Tibial nerve (tissue), 4 donors: ENCODE measurements at regions not wholly inside any gene's neighbourhood (a gene's known extent, or its start where the extent isn't known, plus 50 kb on each side); places are given as distances from the start of the nearest gene placed in this dataset.

Experiments used
- DNase-seq, 2 donors: peaks; one replicate each; pipeline ENCODE4 v3.0.0-alpha.2; 2019; ENCODE audit warnings: low spot score in 2 of 2
- H3K27ac ChIP-seq, 4 donors: fragments of 200-600 bp; sonication (generic) in 3 of 4; one replicate each; pipeline ENCODE4 v1.5.1; 2017 to 2019; ENCODE audit warnings: mild to moderate bottlenecking in 1 of 4
- H3K27me3 ChIP-seq, 2 donors: fragments of 200-600 bp; sonication (generic) in 1 of 2; one replicate each; pipeline versions ENCODE4 v1.5.1 to v1.6.0; 2017 to 2019
- H3K36me3 ChIP-seq, 3 donors: fragments of 200-600 bp; sonication (generic); one replicate each; pipeline ENCODE4 v1.5.1; 2018 to 2019
- H3K4me1 ChIP-seq, 4 donors: fragments of 200-600 bp; sonication (generic) in 3 of 4; one replicate each; pipeline ENCODE4 v1.5.1; 2017 to 2019
- H3K4me3 ChIP-seq, 4 donors: fragments of 200-600 bp; sonication (generic) in 3 of 4; one replicate each; pipeline ENCODE4 v1.5.1; 2017 to 2019; ENCODE audit warnings: mild to moderate bottlenecking in 1 of 4, moderate library complexity in 1 of 4
- H3K9me3 ChIP-seq, 4 donors: fragments of 200-600 bp; sonication (generic) in 3 of 4; one replicate each; pipeline ENCODE4 v1.5.1; 2017 to 2019
- EP300 ChIP-seq, 2 donors: sonication (generic); formaldehyde crosslinking; IDR thresholded peaks; one replicate each; pipeline ENCODE4 v1.6.1; 2017; ENCODE audit warnings: antibody characterized with exemption in 2 of 2, mild to moderate bottlenecking in 1 of 2
- POLR2A ChIP-seq, 2 donors: fragments of 450-650 bp; IDR thresholded peaks; one replicate each; pipeline ENCODE4 v1.6.1; 2017; ENCODE audit warnings: antibody characterized with exemption in 2 of 2, mild to moderate bottlenecking in 2 of 2, moderate library complexity in 2 of 2
- WGBS, 2 donors: methylation state at CpG; one replicate each; pipeline ENCODE4 v1.1.5; 2018; 5-methylcytosine and 5-hydroxymethylcytosine counted together
- TF ChIP-seq, protein P1 (sequence below), 5 experiments: fragments of 200-600 bp in 3 of 5; fragments of 450-650 bp in 2 of 5; sonication (generic) in 3 of 5; IDR thresholded peaks; one replicate each; pipeline ENCODE4 v1.5.1; 2016 to 2019; ENCODE audit warnings: antibody characterized with exemption in 5 of 5, mild to moderate bottlenecking in 3 of 5, moderate library complexity in 2 of 5

- WGBS, 2 donors = 61 to 63% methylated on average over 6 of the region's 6 CpGs
- H3K27ac ChIP-seq = no peak overlapping the region
Measured at GRCh38 chr2:2674831-2675230, 343.8 kb upstream of the MYT1L start.

GRCh38 chr2:2673406-2673805, 342.3 kb upstream of the MYT1L start:
- no peaks in the 10 kb centered on the region for H3K9me3 ChIP-seq
- H3K27ac ChIP-seq = no peak overlapping the region
- H3K4me3 ChIP-seq = no peak overlapping the region
- no peaks in the 10 kb centered on the region for H3K27me3 ChIP-seq
- H3K4me1 ChIP-seq = no peaks in the 10 kb centered on the region
- TF ChIP-seq, protein P1, sequence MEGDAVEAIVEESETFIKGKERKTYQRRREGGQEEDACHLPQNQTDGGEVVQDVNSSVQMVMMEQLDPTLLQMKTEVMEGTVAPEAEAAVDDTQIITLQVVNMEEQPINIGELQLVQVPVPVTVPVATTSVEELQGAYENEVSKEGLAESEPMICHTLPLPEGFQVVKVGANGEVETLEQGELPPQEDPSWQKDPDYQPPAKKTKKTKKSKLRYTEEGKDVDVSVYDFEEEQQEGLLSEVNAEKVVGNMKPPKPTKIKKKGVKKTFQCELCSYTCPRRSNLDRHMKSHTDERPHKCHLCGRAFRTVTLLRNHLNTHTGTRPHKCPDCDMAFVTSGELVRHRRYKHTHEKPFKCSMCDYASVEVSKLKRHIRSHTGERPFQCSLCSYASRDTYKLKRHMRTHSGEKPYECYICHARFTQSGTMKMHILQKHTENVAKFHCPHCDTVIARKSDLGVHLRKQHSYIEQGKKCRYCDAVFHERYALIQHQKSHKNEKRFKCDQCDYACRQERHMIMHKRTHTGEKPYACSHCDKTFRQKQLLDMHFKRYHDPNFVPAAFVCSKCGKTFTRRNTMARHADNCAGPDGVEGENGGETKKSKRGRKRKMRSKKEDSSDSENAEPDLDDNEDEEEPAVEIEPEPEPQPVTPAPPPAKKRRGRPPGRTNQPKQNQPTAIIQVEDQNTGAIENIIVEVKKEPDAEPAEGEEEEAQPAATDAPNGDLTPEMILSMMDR (IDR thresholded peaks at IDR 0.05) = no peak
- TF ChIP-seq POLR2A (IDR thresholded peaks at IDR 0.05) = no peak
- TF ChIP-seq EP300 (IDR thresholded peaks at IDR 0.05) = no peak
- no peak for DNase-seq
- 58 to 65% methylated on average over 3 of the region's 3 CpGs for WGBS, 2 donors
- no peaks in the 10 kb centered on the region for H3K36me3 ChIP-seq

More at GRCh38 chr2:2674831-2675230, 343.8 kb upstream of the MYT1L start:
- Histone ChIP-seq H3K36me3 (no peaks in the 10 kb centered on the region), H3K4me3 (no peak overlapping the region), H3K9me3 (no peaks in the 10 kb centered on the region), H3K27me3 (no peaks in the 10 kb centered on the region), H3K4me1 (no peaks in the 10 kb centered on the region)
- DNase-seq = no peak
- TF ChIP-seq EP300 (IDR thresholded peaks at IDR 0.05) (no peak), POLR2A (IDR thresholded peaks at IDR 0.05) (no peak)
- TF ChIP-seq, protein P1 (IDR thresholded peaks at IDR 0.05) = no peak

DNA sequence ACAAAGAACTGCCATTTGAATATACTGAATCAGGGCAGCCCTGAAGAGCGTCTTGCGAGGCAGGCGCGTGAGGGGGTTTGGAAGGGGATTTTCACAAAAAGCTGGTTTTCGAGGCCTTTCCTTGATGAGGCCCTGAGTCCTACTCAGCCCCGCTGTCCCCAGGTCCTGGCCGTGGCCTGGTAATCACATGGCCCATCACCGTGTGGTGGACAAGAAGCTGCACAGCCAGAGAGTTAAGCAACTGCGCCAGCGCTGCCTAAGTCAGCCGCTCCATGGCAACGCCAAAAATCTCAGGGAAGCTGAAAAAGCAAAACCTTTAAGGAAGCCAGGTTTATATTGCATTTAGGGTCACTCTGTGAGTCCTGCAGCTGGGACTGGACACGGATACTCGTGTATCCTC, 341.2 kb upstream of the MYT1L start:
- Histone ChIP-seq H3K36me3 (no peaks in the 10 kb centered on the region), H3K27me3 (no peaks in the 10 kb centered on the region), H3K27ac (no peak overlapping the region), H3K4me3 (no peak overlapping the region), H3K4me1 (no peaks in the 10 kb centered on the region), H3K9me3 (no peaks in the 10 kb centered on the region)
- no peak for DNase-seq
- WGBS, 2 donors = 86 to 90% methylated on average over 14 of the region's 14 CpGs
- TF ChIP-seq POLR2A (IDR thresholded peaks at IDR 0.05) = no peak
- TF ChIP-seq, protein P1 (IDR thresholded peaks at IDR 0.05) = no peak

- no peak for DNase-seq
- 80 to 92% methylated on average over 6 of the region's 6 CpGs for WGBS, 2 donors
- Histone ChIP-seq H3K27ac (no peak overlapping the region), H3K4me1 (no peaks in the 10 kb centered on the region), H3K36me3 (no peaks in the 10 kb centered on the region), H3K27me3 (no peaks in the 10 kb centered on the region), H3K4me3 (no peak overlapping the region), H3K9me3 (no peaks in the 10 kb centered on the region)
- no peak for TF ChIP-seq POLR2A (IDR thresholded peaks at IDR 0.05)
- TF ChIP-seq, protein P1 (IDR thresholded peaks at IDR 0.05) = no peak
- TF ChIP-seq EP300 (IDR thresholded peaks at IDR 0.05) = no peak
Measured at GRCh38 chr2:2671826-2672225, 340.8 kb upstream of the MYT1L start.

DNA sequence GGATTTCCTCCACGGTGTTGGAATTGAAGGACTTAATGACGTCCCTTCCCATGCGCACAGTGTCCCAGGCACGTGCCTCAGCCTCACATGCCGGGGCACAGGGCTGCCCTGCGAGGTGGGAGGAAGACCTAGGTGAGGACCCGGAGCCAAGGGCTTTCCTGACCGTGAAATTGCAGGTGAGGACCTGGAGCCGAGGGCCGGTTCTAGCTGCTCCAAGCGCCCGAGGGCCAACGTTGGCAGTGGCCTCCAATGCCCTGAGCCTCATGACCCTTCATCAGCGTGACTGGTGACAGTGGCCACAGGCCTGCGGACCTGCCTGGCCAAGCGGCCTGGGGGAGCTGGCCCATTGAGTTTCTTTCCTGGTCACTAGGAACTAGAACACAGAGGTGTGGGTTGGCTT, 338.2 kb upstream of the MYT1L start:
- 86 to 94% methylated on average over 9 to 16 of the region's 16 CpGs for WGBS, 2 donors
- no peak overlapping the region for H3K27ac ChIP-seq
- no peaks in the 10 kb centered on the region for H3K36me3 ChIP-seq
- no peaks in the 10 kb centered on the region for H3K9me3 ChIP-seq
- no peak for DNase-seq
- TF ChIP-seq, protein P1 (IDR thresholded peaks at IDR 0.05) = no peak
- TF ChIP-seq POLR2A (IDR thresholded peaks at IDR 0.05) = no peak
- no peak for TF ChIP-seq EP300 (IDR thresholded peaks at IDR 0.05)
- H3K27me3 ChIP-seq = no peaks in the 10 kb centered on the region
- H3K4me3 ChIP-seq = no peak overlapping the region
- H3K4me1 ChIP-seq = no peaks in the 10 kb centered on the region
